ENCODE measurements at regions not wholly inside any gene's neighbourhood (a gene's known extent, or its start where the extent isn't known, plus 50 kb on each side); places are given as distances from the start of the nearest gene placed in this dataset.

DNA sequence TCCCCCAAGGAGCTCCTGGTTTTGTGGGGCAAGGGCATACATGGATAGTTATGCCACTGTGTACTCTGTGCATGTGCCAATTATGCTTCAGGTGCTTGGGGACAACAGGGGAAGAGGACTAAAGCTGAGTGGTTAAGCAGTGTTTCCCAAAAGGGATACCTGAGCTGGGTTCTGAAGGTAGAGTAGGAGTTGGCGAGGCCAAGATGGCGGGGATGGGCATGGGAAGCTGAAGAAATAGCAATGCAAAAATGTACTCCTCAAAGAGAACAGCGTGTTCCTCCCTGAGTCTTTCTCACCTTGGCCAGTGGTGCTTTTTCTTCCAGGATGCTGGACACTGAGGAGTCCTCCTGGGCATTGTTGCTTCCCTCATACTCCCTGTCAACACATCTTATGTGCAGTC, 90.0 kb upstream of the LARGE1 start:
- H3K4me3 ChIP-seq (ENCODE audit: low read length) = no peak overlapping the region
- TF ChIP-seq, protein P1, sequence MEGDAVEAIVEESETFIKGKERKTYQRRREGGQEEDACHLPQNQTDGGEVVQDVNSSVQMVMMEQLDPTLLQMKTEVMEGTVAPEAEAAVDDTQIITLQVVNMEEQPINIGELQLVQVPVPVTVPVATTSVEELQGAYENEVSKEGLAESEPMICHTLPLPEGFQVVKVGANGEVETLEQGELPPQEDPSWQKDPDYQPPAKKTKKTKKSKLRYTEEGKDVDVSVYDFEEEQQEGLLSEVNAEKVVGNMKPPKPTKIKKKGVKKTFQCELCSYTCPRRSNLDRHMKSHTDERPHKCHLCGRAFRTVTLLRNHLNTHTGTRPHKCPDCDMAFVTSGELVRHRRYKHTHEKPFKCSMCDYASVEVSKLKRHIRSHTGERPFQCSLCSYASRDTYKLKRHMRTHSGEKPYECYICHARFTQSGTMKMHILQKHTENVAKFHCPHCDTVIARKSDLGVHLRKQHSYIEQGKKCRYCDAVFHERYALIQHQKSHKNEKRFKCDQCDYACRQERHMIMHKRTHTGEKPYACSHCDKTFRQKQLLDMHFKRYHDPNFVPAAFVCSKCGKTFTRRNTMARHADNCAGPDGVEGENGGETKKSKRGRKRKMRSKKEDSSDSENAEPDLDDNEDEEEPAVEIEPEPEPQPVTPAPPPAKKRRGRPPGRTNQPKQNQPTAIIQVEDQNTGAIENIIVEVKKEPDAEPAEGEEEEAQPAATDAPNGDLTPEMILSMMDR (IDR thresholded peaks at IDR 0.05; ENCODE audit: insufficient read depth, low read depth, low read length, missing control alignments) = no peak
- DNase-seq (ENCODE audit: low read depth) = no peak

DNA sequence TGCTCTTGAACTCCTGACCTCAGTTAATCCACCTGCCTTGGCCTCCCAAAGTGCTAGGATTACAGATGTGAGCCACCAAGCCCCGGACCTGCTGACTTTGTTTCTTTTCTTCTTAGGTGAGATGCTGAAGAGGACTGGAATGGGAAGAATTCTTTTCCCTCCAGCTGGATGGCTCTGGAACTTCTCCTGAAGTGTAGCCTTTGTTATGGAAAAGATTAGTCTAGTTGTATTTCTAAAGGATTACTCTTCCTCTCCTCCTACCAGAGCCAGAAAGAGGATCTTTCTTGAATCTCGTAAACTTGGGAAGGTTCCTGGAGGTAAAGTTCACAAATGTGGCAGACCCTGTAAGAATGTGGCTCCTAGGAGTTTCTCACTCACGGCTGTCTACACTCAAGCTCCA, 95.4 kb upstream of the LARGE1 start:
- TF ChIP-seq, protein P1 (IDR thresholded peaks at IDR 0.05; ENCODE audit: insufficient read depth, low read depth, low read length, missing control alignments) = no peak

DNA sequence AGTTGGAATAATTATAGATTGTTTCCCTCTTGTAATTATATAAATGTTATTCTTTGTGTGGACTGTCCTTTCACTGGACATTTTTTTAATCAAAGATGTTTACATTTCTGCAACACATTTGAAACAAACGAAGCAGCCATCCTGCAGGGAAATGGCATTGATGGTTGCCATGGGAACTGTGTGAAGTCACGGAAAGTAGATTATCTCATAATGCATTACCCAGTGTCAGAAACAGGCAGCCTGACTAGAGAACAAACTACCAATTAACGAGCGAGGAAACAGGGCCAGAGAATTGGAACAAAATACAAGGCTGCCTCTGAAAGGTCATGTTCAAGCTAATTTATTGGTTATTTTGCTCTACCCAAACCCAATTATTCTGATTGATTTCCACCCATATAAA, 96.9 kb upstream of the LARGE1 start:
- H3K4me3 ChIP-seq (ENCODE audit: low read length) = no peak overlapping the region
- DNase-seq (ENCODE audit: low read depth) = no peak
- TF ChIP-seq, protein P1 (IDR thresholded peaks at IDR 0.05; ENCODE audit: insufficient read depth, low read depth, low read length, missing control alignments) = no peak

More for the DNA sequence above, 95.4 kb upstream of the LARGE1 start:
- H3K4me3 ChIP-seq (ENCODE audit: low read length) = no peak overlapping the region
- no peak for DNase-seq (ENCODE audit: low read depth)

DNA sequence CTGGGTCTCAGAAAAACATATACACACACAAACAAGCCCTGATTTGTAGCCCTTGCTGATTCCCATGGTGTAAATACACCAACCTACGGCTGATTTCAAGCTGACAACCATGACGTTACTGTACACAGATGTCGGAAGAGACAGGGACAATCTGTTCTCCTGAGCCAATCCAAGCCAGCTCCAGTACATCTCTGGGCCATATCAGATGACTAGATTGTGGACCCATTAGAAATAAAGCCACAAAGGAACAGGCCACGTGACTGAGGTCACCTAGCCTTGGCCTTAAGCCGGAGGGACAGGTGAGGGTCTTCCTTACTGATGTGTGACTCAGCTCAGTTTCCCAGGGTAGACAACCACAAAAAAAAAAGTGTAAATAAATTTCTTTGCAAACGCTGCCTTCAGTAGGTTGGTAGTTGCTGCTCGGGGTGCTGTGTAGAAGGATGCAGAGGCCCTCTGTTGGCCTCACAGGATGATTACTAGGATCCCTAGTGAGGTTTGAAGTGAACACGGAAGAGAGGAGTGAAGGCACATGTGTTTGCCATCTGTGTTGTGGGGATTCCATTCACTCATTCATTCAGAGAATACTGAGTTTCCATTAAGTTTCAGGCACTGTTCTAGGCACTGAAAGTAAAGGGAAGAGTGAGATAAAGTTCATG, 99.0 kb upstream of the LARGE1 start:
- no peak for DNase-seq (ENCODE audit: low read depth)
- TF ChIP-seq, protein P1 (IDR thresholded peaks at IDR 0.05; ENCODE audit: insufficient read depth, low read depth, low read length, missing control alignments) = no peak
- no peak overlapping the region for H3K4me3 ChIP-seq (ENCODE audit: low read length)

GRCh38 chr22:34035209-34035608, 114.9 kb upstream of the LARGE1 start:
- DNase-seq (ENCODE audit: low read depth) = no peak
- TF ChIP-seq, protein P1 (IDR thresholded peaks at IDR 0.05; ENCODE audit: insufficient read depth, low read depth, low read length, missing control alignments) = no peak
- H3K4me3 ChIP-seq (ENCODE audit: low read length) = no peak overlapping the region

GRCh38 chr22:34036931-34037330, 116.7 kb upstream of the LARGE1 start:
- no peak for DNase-seq (ENCODE audit: low read depth)
- no peak overlapping the region for H3K4me3 ChIP-seq (ENCODE audit: low read length)
- TF ChIP-seq, protein P1 (IDR thresholded peaks at IDR 0.05; ENCODE audit: insufficient read depth, low read depth, low read length, missing control alignments) = no peak

Data from epithelial cell of esophagus (primary cell).